WTC11 (cell line): ENCODE measurements at regions not wholly inside any gene's neighbourhood (a gene's known extent, or its start where the extent isn't known, plus 50 kb on each side); places are given as distances from the start of the nearest gene placed in this dataset.

Experiments used
- ERG ChIP-seq: fragments of 250-450 bp; sonication (Bioruptor Pico); IDR thresholded peaks from 2 replicates; pipeline ENCODE4 v1.8.0; 2021; ENCODE audit warnings: mild to moderate bottlenecking
- GABPB1 ChIP-seq: sonication (generic); formaldehyde crosslinking; IDR thresholded peaks from 2 replicates; pipeline ENCODE4 v1.8.1; 2023; ENCODE audit warnings: mild to moderate bottlenecking, missing genetic modification reagents
- TP53 ChIP-seq: sonication (generic); formaldehyde crosslinking; IDR thresholded peaks from 2 replicates; pipeline ENCODE4 v1.8.1; 2023; ENCODE audit warnings: mild to moderate bottlenecking, missing genetic modification reagents
- TF ChIP-seq, protein P1 (sequence below): sonication (generic); formaldehyde crosslinking; IDR thresholded peaks from 2 replicates; pipeline ENCODE4 v1.8.0; 2023; ENCODE audit warnings: missing genetic modification reagents

DNA sequence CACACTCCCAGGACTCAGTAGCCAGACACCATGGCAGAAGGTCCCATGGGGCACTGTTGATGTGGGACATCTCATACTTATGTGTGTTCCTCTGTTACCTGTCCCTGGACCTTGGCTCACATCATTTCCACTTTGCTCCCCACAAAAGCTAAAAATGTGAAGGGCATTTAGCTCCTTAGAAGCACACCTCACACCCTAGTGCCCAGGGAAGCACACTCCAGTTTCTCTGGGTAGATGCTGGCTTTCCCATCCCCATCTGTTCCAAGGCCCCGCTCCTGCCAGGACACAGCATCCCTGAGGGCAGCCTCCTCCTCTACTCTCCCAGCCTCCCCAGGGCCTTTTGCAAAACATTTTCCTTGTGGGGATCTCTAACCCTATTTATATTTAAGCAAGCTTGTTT is 572.4 kb upstream of the MGMT start:
- no peak for TF ChIP-seq ERG
- no peak for TF ChIP-seq GABPB1 (CRISPR knock-in tag)
- TF ChIP-seq, protein P1, sequence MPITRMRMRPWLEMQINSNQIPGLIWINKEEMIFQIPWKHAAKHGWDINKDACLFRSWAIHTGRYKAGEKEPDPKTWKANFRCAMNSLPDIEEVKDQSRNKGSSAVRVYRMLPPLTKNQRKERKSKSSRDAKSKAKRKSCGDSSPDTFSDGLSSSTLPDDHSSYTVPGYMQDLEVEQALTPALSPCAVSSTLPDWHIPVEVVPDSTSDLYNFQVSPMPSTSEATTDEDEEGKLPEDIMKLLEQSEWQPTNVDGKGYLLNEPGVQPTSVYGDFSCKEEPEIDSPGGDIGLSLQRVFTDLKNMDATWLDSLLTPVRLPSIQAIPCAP (CRISPR knock-in tag), result no peak
- TF ChIP-seq TP53 (CRISPR knock-in tag), result no peak
